Neural progenitor cell (in vitro differentiated cells): ENCODE measurements at regions not wholly inside any gene's neighbourhood (a gene's known extent, or its start where the extent isn't known, plus 50 kb on each side); places are given as distances from the start of the nearest gene placed in this dataset.

Experiments
- DNase-seq: peaks from one replicate; pipeline ENCODE4 v3.0.0-alpha.2; 2016; ENCODE audit warnings: low spot score
- H2AFZ ChIP-seq: fragments of 200-600 bp; sonication (generic); replicated peaks from 2 replicates; pipeline ENCODE4 v1.6.1; 2016; ENCODE audit warnings: antibody characterized with exemption
- H3F3A ChIP-seq: fragments of 200-600 bp; sonication (generic); 2 replicates; pipeline ENCODE4 v1.6.1; 2016; ENCODE audit warnings: antibody characterized with exemption, low read depth
- H3K27ac ChIP-seq: fragments of 200-600 bp; sonication (generic); 2 replicates; pipeline ENCODE4 v1.5.1; 2016; ENCODE audit warnings: mild to moderate bottlenecking
- H3K27me3 ChIP-seq: fragments of 200-600 bp; sonication (generic); 2 replicates; pipeline ENCODE4 v1.6.1; 2016; ENCODE audit warnings: mild to moderate bottlenecking, moderate library complexity
- H3K36me3 ChIP-seq: fragments of 200-600 bp; sonication (generic); 2 replicates; pipeline ENCODE4 v1.5.1; 2016
- H3K4me1 ChIP-seq: fragments of 200-600 bp; sonication (generic); 2 replicates; pipeline ENCODE4 v1.6.1; 2016; ENCODE audit warnings: mixed run types
- H3K4me2 ChIP-seq: fragments of 200-600 bp; sonication (generic); 2 replicates; pipeline ENCODE4 v1.6.1; 2016
- H3K4me3 ChIP-seq: fragments of 200-600 bp; sonication (generic); 2 replicates; pipeline ENCODE4 v1.5.1; 2016
- H3K79me2 ChIP-seq: fragments of 200-600 bp; sonication (generic); 2 replicates; pipeline ENCODE4 v1.6.1; 2016; ENCODE audit warnings: low read depth
- H3K9ac ChIP-seq: fragments of 200-600 bp; sonication (generic); 2 replicates; pipeline ENCODE4 v1.6.1; 2016
- H3K9me3 ChIP-seq: fragments of 200-600 bp; sonication (generic); 2 replicates; pipeline ENCODE4 v1.5.1; 2016; ENCODE audit warnings: low read depth
- H4K20me1 ChIP-seq: fragments of 200-600 bp; sonication (generic); 2 replicates; pipeline ENCODE4 v1.6.1; 2016; ENCODE audit warnings: low read depth
- H3K27ac Mint-ChIP-seq: 3 replicates; pipeline ENCODE4 v1.8.0; 2021; ENCODE audit warnings: mixed read lengths
- H3K27me3 Mint-ChIP-seq: 2 replicates; pipeline ENCODE4 v1.8.0; 2022; ENCODE audit warnings: low read depth, mild to moderate bottlenecking, inconsistent platforms, moderate library complexity, mixed read lengths; ENCODE audit not compliant: insufficient read depth
- H3K36me3 Mint-ChIP-seq: 3 replicates; pipeline ENCODE4 v1.8.0; 2021; ENCODE audit warnings: mixed read lengths
- H3K4me1 Mint-ChIP-seq: 3 replicates; pipeline ENCODE4 v1.8.0; 2021; ENCODE audit warnings: mixed read lengths
- H3K4me3 Mint-ChIP-seq: 3 replicates; pipeline ENCODE4 v1.8.0; 2021; ENCODE audit warnings: mild to moderate bottlenecking, moderate library complexity, mixed read lengths
- H3K9me3 Mint-ChIP-seq: 3 replicates; pipeline ENCODE4 v1.8.0; 2020; ENCODE audit warnings: mixed read lengths
- EZH2 ChIP-seq: fragments of 200-600 bp; sonication (generic); IDR thresholded peaks from 2 replicates; pipeline ENCODE4 v1.6.1; 2017; ENCODE audit warnings: antibody characterized with exemption, mild to moderate bottlenecking, moderate library complexity
- EZH2phosphoT487 ChIP-seq: fragments of 200-600 bp; sonication (generic); IDR thresholded peaks from 2 replicates; pipeline ENCODE4 v1.6.1; 2017; ENCODE audit warnings: antibody characterized with exemption
- TF ChIP-seq, protein P1 (sequence below): fragments of 200-600 bp; sonication (generic); IDR thresholded peaks from 2 replicates; pipeline ENCODE4 v1.5.1; 2017; ENCODE audit warnings: antibody characterized with exemption, mild to moderate bottlenecking

DNA sequence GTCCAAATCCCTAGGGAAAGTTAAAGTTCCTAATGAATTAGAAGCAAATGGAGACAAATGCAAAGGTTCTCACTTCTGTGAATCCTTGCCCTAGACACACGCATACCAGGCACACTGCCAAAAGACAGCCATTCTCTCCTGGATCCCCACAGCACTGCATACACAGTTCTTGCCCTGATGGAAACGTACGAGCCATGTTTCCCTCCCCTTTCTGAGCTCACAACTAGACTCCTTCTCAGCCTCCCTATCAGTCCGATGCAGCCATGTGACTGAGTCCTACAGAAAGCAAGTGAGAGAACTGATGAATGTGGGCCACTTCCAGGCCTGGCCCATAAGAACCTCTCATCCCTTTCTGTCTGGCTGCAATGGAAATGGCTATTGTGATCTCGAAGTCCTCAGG is 92.0 kb downstream of the ZNF608 start:
- Mint-ChIP-seq H3K9me3 (no peaks in the 10 kb centered on the region), H3K27me3 (peaks cover 3% of the 10 kb centered on the region), H3K27ac (no peak overlapping the region), H3K4me3 (no peak overlapping the region), H3K4me1 (peaks cover 41% of the 10 kb centered on the region), H3K36me3 (peaks cover 6% of the 10 kb centered on the region)
- no peak overlapping the region for H3K9ac ChIP-seq
- H3K4me3 ChIP-seq: no peak overlapping the region
- DNase-seq: no peak
- peaks cover 99% of the 10 kb centered on the region for H4K20me1 ChIP-seq
- H2AFZ ChIP-seq: no peak overlapping the region
- no peaks in the 10 kb centered on the region for H3K9me3 ChIP-seq
- TF ChIP-seq, protein P1, sequence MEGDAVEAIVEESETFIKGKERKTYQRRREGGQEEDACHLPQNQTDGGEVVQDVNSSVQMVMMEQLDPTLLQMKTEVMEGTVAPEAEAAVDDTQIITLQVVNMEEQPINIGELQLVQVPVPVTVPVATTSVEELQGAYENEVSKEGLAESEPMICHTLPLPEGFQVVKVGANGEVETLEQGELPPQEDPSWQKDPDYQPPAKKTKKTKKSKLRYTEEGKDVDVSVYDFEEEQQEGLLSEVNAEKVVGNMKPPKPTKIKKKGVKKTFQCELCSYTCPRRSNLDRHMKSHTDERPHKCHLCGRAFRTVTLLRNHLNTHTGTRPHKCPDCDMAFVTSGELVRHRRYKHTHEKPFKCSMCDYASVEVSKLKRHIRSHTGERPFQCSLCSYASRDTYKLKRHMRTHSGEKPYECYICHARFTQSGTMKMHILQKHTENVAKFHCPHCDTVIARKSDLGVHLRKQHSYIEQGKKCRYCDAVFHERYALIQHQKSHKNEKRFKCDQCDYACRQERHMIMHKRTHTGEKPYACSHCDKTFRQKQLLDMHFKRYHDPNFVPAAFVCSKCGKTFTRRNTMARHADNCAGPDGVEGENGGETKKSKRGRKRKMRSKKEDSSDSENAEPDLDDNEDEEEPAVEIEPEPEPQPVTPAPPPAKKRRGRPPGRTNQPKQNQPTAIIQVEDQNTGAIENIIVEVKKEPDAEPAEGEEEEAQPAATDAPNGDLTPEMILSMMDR: no peak
- TF ChIP-seq EZH2phosphoT487 (no peak), EZH2 (no peak)
- peaks cover 100% of the 10 kb centered on the region for H3K79me2 ChIP-seq
- H3K27ac ChIP-seq: no peak overlapping the region
- no peaks in the 10 kb centered on the region for H3K36me3 ChIP-seq
- H3K4me1 ChIP-seq: peaks cover 83% of the 10 kb centered on the region
- peaks cover 70% of the 10 kb centered on the region for H3F3A ChIP-seq
- H3K4me2 ChIP-seq: no peak overlapping the region
- H3K27me3 ChIP-seq: no peaks in the 10 kb centered on the region

DNA sequence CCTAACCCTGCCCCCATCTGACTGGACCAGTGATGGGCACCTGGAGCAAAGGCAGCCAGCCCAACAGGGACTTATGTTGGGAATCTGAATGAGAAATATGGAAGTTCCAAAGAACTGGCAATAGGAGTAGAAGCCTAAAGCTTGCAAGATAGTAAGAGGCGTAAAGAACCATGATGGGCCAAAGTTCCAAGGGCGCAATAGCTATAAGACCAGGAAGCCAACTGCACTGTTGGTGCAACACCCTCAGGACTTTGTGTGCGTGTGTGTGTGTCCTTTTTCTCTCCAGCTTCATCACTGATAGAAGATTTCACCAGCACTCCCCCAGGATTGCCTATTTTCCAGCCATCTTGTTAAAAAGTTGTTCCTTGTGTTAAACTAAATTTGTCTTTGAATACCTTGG is 92.8 kb downstream of the ZNF608 start:
- Mint-ChIP-seq H3K27me3 (peaks cover 4% of the 10 kb centered on the region), H3K4me3 (peak overlapping the region; percentile 21), H3K4me1 (peaks cover 41% of the 10 kb centered on the region), H3K36me3 (peaks cover 6% of the 10 kb centered on the region), H3K27ac (peak overlapping the region; percentile 22), H3K9me3 (no peaks in the 10 kb centered on the region)
- DNase-seq: no peak
- TF ChIP-seq EZH2 (no peak), EZH2phosphoT487 (no peak)
- TF ChIP-seq, protein P1: no peak
- peaks cover 99% of the 10 kb centered on the region for H4K20me1 ChIP-seq
- no peaks in the 10 kb centered on the region for H3K9me3 ChIP-seq
- H3K4me2 ChIP-seq: no peak overlapping the region
- no peak overlapping the region for H3K27ac ChIP-seq
- H3K4me3 ChIP-seq: no peak overlapping the region
- H3K4me1 ChIP-seq: peaks cover 82% of the 10 kb centered on the region
- H2AFZ ChIP-seq: no peak overlapping the region
- H3K36me3 ChIP-seq: no peaks in the 10 kb centered on the region
- H3K79me2 ChIP-seq: peaks cover 100% of the 10 kb centered on the region
- H3K9ac ChIP-seq: no peak overlapping the region
- H3F3A ChIP-seq: peaks cover 67% of the 10 kb centered on the region
- no peaks in the 10 kb centered on the region for H3K27me3 ChIP-seq

DNA sequence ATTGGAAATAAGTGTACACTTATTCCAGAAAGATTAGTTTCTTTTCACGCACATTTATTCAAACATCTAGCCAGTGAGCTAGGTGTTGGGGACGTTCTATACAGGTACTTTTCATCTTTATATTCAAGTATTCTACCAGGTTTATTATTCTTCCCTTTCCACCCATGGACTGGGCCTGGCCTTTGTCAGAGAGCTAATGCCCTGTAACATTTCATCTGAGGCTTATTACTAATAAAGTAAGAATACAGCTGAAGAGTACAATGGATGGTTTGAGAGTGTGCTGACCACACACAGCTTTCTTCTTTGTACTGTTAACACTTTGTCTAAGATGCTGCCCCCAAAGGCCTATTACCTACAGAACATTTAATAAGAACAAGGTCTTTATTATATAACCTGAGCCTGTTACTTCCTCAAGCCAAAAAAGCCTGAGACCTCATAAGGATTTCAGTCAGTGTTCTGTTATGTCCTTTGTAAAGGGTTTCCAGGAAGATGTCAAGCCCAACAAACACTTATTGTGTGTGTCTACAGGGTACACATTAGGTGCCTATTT is 93.5 kb downstream of the ZNF608 start:
- H3K9ac ChIP-seq: no peak overlapping the region
- peaks cover 100% of the 10 kb centered on the region for H3K79me2 ChIP-seq
- H3F3A ChIP-seq: peaks cover 63% of the 10 kb centered on the region
- H3K27ac ChIP-seq: no peak overlapping the region
- H3K9me3 ChIP-seq: no peaks in the 10 kb centered on the region
- peak overlapping the region; percentile 70 for H3K4me2 ChIP-seq
- H3K27me3 ChIP-seq: no peaks in the 10 kb centered on the region
- H3K27ac Mint-ChIP-seq: no peak overlapping the region
- no peaks in the 10 kb centered on the region for H3K9me3 Mint-ChIP-seq
- peaks cover 41% of the 10 kb centered on the region for H3K4me1 Mint-ChIP-seq
- no peak overlapping the region for H3K4me3 Mint-ChIP-seq
- H3K27me3 Mint-ChIP-seq: peaks cover 3% of the 10 kb centered on the region
- TF ChIP-seq EZH2 (no peak), EZH2phosphoT487 (no peak)
- TF ChIP-seq, protein P1: no peak
- peaks cover 99% of the 10 kb centered on the region for H4K20me1 ChIP-seq
- H3K4me1 ChIP-seq: peaks cover 79% of the 10 kb centered on the region
- no peak overlapping the region for H2AFZ ChIP-seq
- no peak overlapping the region for H3K4me3 ChIP-seq
- H3K36me3 Mint-ChIP-seq: peaks cover 12% of the 10 kb centered on the region
- no peaks in the 10 kb centered on the region for H3K36me3 ChIP-seq
- DNase-seq: peak; percentile 10
